ENCODE measurements at regions not wholly inside any gene's neighbourhood (a gene's known extent, or its start where the extent isn't known, plus 50 kb on each side); places are given as distances from the start of the nearest gene placed in this dataset.

DNA sequence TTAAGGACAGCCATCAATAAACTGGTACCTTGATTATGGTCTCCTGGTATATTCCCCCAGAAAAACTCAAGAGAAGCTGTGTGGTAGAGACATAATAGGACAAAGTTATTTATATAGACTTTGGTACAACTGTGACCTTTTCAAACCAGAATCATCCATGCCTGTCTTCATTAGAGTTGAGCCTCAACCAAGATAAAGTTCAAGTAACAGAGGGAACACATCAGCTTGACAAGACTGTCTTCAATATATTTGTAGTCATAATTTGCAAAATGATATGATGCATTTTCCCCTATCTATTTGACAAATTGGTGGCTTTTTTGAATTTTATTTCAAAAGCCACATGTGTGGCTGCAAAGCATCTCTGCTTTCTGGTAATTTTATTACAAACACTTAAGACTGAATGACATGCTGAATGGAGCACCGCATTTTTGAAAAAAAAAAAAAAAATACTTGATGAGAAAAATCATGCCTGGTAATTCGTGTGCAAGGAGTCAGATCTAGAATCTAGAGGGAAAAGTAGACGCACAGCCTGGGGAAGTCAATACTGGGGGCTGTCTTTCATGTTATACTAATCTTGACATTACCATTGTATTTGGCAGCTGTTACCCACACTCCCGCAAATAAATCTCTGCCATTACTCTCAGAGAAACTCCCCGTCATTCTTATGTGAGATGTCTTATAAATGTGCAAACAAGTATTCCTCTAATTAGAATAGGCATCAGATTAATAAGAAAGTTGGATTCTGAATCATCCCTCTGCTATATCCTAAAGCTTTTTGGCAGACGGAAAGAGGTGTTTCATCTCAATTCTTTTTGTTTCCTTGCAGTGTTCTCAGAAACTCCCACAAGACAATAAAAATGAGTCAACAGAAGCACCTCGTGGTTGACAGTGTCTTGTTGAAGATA lies 554.8 kb upstream of the CBLB start:
- H3K27me3 ChIP-seq (ENCODE audit: control insufficient read depth in 3 of 3, insufficient read depth in 3 of 3, low read length in 2 of 3), result no peaks in the 10 kb centered on the region
- peaks cover 0 to 31% (median 0%) of the 10 kb centered on the region in 5 donors for H3K4me1 ChIP-seq (ENCODE audit: control insufficient read depth in 5 of 5, insufficient read depth in 5 of 5, low read length in 5 of 5)
- DNase-seq (peak in 1 of 3 donors; percentile 6), ATAC-seq (ENCODE audit: insufficient read depth, low FRiP score) (no peak)
- no peak overlapping the region for H3K27ac ChIP-seq (ENCODE audit: low read depth in 1 of 2, low read length in 1 of 2)
- TF ChIP-seq, protein P1, sequence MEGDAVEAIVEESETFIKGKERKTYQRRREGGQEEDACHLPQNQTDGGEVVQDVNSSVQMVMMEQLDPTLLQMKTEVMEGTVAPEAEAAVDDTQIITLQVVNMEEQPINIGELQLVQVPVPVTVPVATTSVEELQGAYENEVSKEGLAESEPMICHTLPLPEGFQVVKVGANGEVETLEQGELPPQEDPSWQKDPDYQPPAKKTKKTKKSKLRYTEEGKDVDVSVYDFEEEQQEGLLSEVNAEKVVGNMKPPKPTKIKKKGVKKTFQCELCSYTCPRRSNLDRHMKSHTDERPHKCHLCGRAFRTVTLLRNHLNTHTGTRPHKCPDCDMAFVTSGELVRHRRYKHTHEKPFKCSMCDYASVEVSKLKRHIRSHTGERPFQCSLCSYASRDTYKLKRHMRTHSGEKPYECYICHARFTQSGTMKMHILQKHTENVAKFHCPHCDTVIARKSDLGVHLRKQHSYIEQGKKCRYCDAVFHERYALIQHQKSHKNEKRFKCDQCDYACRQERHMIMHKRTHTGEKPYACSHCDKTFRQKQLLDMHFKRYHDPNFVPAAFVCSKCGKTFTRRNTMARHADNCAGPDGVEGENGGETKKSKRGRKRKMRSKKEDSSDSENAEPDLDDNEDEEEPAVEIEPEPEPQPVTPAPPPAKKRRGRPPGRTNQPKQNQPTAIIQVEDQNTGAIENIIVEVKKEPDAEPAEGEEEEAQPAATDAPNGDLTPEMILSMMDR (IDR thresholded peaks at IDR 0.05; ENCODE audit: control extremely low read depth, extremely low read depth), result no peak
- no peak overlapping the region for H3K9ac ChIP-seq (ENCODE audit: insufficient read depth in 1 of 2, low read length in 2 of 2)
- H3K9me3 ChIP-seq (ENCODE audit: control insufficient read depth in 4 of 4, insufficient read depth in 3 of 4, low read length in 3 of 4), result no peaks in the 10 kb centered on the region
- H3K36me3 ChIP-seq (ENCODE audit: control insufficient read depth in 4 of 4, insufficient read depth in 4 of 4, low read length in 4 of 4), result peaks cover 0 to 2% (median 0%) of the 10 kb centered on the region in 4 donors
- no peak overlapping the region for H3K4me3 ChIP-seq
- 64 to 83% methylated on average over 7 of the region's 7 CpGs for WGBS, 2 donors

DNA sequence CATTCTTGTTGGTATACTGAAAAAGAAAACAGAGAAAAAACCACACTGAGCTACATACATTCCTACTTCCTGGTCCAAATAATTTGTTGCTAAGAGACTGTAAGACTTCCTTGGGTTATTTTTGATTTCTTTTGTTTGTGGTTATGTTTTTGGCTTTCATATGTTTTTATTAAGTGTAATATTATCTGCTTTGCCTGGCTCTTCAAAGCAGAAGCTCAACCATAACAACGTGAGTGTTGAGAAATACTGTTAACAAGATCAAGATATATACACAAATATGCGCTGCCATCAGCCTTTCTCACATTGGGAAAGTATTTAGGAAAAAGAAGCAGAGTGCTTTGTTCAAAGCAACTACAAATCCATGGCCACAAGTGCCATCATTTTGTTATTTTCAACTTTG lies 556.2 kb upstream of the CBLB start:
- Histone ChIP-seq H3K9ac (ENCODE audit: insufficient read depth in 1 of 2, low read length in 2 of 2) (peak overlapping the region in 1 of 2 donors; percentile 56), H3K36me3 (ENCODE audit: control insufficient read depth in 4 of 4, insufficient read depth in 4 of 4, low read length in 4 of 4) (peaks cover 0 to 2% (median 0%) of the 10 kb centered on the region in 4 donors), H3K27ac (ENCODE audit: low read depth in 1 of 2, low read length in 1 of 2) (no peak overlapping the region), H3K4me1 (ENCODE audit: control insufficient read depth in 5 of 5, insufficient read depth in 5 of 5, low read length in 5 of 5) (peaks cover 0 to 31% (median 0%) of the 10 kb centered on the region in 5 donors), H3K9me3 (ENCODE audit: control insufficient read depth in 4 of 4, insufficient read depth in 3 of 4, low read length in 3 of 4) (no peaks in the 10 kb centered on the region), H3K27me3 (ENCODE audit: control insufficient read depth in 3 of 3, insufficient read depth in 3 of 3, low read length in 2 of 3) (no peaks in the 10 kb centered on the region), H3K4me3 (no peak overlapping the region)
- ATAC-seq (ENCODE audit: insufficient read depth, low FRiP score), result no peak
- peak; percentile 63 to 97 (median 96) for DNase-seq
- 44 to 65% methylated on average over 2 of the region's 2 CpGs for WGBS, 2 donors
- TF ChIP-seq, protein P1 (IDR thresholded peaks at IDR 0.05; ENCODE audit: control extremely low read depth, extremely low read depth), result no peak

DNA sequence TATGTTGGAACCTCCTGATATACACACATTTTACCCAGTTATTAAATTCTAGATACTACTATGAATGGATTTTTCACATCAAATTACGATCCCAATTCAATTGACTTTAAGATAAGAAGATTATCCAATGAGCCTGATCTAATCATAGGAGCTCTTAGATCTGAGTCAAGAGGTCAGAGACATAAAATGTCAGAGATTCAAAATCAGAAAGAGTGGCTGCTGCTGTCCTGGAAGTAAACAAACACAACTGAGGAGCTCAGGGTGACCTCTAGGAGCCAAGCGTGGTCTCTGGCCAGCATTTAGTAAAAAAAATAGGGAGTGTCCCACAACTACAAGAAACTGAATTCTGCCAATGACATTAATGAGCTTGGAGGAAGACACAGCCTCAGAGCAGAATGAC lies 557.1 kb upstream of the CBLB start:
- ATAC-seq (ENCODE audit: insufficient read depth, low FRiP score), result no peak
- Histone ChIP-seq H3K36me3 (ENCODE audit: control insufficient read depth in 4 of 4, insufficient read depth in 4 of 4, low read length in 4 of 4) (peaks cover 0 to 2% (median 0%) of the 10 kb centered on the region in 4 donors), H3K9me3 (ENCODE audit: control insufficient read depth in 4 of 4, insufficient read depth in 3 of 4, low read length in 3 of 4) (no peaks in the 10 kb centered on the region), H3K9ac (ENCODE audit: insufficient read depth in 1 of 2, low read length in 2 of 2) (no peak overlapping the region), H3K4me3 (no peak overlapping the region), H3K27ac (ENCODE audit: low read depth in 1 of 2, low read length in 1 of 2) (no peak overlapping the region), H3K4me1 (ENCODE audit: control insufficient read depth in 5 of 5, insufficient read depth in 5 of 5, low read length in 5 of 5) (peaks cover 0 to 31% (median 0%) of the 10 kb centered on the region in 5 donors), H3K27me3 (ENCODE audit: control insufficient read depth in 3 of 3, insufficient read depth in 3 of 3, low read length in 2 of 3) (no peaks in the 10 kb centered on the region)
- DNase-seq, result peak in 1 of 3 donors; percentile 39
- WGBS, 2 donors, result 76 to 81% methylated on average over 2 of the region's 2 CpGs
- TF ChIP-seq, protein P1 (IDR thresholded peaks at IDR 0.05; ENCODE audit: control extremely low read depth, extremely low read depth), result no peak
